ENCODE measurements at regions not wholly inside any gene's neighbourhood (a gene's known extent, or its start where the extent isn't known, plus 50 kb on each side); places are given as distances from the start of the nearest gene placed in this dataset.

DNA sequence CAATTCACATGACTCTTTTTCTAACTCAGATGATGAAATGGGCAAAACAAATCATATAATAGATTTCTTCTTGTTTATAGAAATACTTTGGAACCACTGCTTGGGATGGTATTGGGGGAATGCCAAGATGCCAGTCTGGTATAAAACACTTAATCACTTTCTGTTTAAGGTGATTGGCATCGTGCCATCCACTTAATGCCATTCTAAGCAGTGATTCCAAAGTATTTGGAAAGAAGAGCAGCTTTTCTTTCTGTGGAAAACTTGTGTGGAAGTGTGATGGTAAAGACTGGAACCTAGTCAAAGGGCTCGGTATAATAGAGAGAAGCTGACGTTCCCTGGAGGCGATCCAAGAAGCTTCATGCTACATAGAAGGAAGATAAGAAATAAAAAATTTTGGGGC is 120.6 kb downstream of the TMEM26 start:
- no peaks in the 10 kb centered on the region for H3K4me1 ChIP-seq (ENCODE audit: control insufficient read depth in 1 of 2, insufficient read depth in 2 of 2, low read length in 2 of 2)
- no peak overlapping the region for H2AK5ac ChIP-seq (ENCODE audit: low read length)
- no peak overlapping the region for H3K23ac ChIP-seq (ENCODE audit: low read length)
- no peak overlapping the region for H2BK120ac ChIP-seq (ENCODE audit: insufficient read depth, low read length, poor library complexity)
- H3K27me3 ChIP-seq (ENCODE audit: insufficient read depth, low read length): no peaks in the 10 kb centered on the region
- no peak overlapping the region for H3K4me2 ChIP-seq (ENCODE audit: low read length)
- H2BK5ac ChIP-seq (ENCODE audit: low read depth, low read length, poor library complexity): no peak overlapping the region
- no peak overlapping the region for H4K8ac ChIP-seq (ENCODE audit: low read depth, low read length)
- no peak overlapping the region for H3K18ac ChIP-seq (ENCODE audit: low read length)
- H3K36me3 ChIP-seq (ENCODE audit: control insufficient read depth in 1 of 2, insufficient read depth in 2 of 2, low read length in 2 of 2): no peaks in the 10 kb centered on the region
- H3K79me2 ChIP-seq (ENCODE audit: control insufficient read depth, insufficient read depth, low read length, poor library complexity): no peaks in the 10 kb centered on the region
- H4K12ac ChIP-seq (ENCODE audit: low read depth, low read length): no peak overlapping the region
- peaks cover 1% of the 10 kb centered on the region for H3K9me3 ChIP-seq (ENCODE audit: insufficient read depth, low read depth, low read length)
- H3K14ac ChIP-seq (ENCODE audit: low read length): no peak overlapping the region
- no peak overlapping the region for H3K9ac ChIP-seq (ENCODE audit: low read length)
- H2AFZ ChIP-seq (ENCODE audit: insufficient read depth, low read length, poor library complexity): no peak overlapping the region
- H3K79me1 ChIP-seq (ENCODE audit: low read length): no peaks in the 10 kb centered on the region
- no peak overlapping the region for H4K91ac ChIP-seq (ENCODE audit: low read depth, low read length)
- H3K27ac ChIP-seq (ENCODE audit: low read depth, low read length): no peak overlapping the region
- no peak overlapping the region for H3K4ac ChIP-seq (ENCODE audit: low read depth, low read length)
- DNase-seq: no peak
- H3K4me3 ChIP-seq (ENCODE audit: low read depth, low read length): no peak overlapping the region
- no CpG with 5 or more reads among the region's 4 CpGs for WGBS (ENCODE audit: extremely low coverage, insufficient coverage, insufficient read length)
- H2BK12ac ChIP-seq (ENCODE audit: low read length): no peak overlapping the region

DNA sequence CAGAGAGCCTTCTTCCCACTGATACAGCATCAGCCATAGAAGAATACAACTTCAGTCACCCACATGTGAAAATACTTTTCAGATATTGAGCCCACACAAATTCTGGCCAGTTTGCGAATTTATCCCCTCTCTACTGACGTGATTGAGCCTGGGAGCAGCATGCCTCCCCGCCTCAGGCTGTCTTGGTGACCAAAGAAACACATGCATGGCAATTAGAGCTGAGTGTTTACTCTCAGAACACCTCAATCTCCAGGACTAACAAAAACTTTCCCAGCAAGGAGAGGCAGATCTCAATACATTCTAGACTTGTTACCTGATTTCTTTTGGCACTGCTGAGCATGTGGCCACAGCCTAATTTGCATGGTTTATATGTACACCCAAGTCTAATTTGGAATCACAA is 122.5 kb downstream of the TMEM26 start:
- H3K27ac ChIP-seq (ENCODE audit: low read depth, low read length): no peak overlapping the region
- H4K12ac ChIP-seq (ENCODE audit: low read depth, low read length): no peak overlapping the region
- H2BK12ac ChIP-seq (ENCODE audit: low read length): no peak overlapping the region
- no peak overlapping the region for H4K91ac ChIP-seq (ENCODE audit: low read depth, low read length)
- no peak overlapping the region for H3K14ac ChIP-seq (ENCODE audit: low read length)
- no peaks in the 10 kb centered on the region for H3K4me1 ChIP-seq (ENCODE audit: control insufficient read depth in 1 of 2, insufficient read depth in 2 of 2, low read length in 2 of 2)
- H3K9ac ChIP-seq (ENCODE audit: low read length): no peak overlapping the region
- no peak overlapping the region for H3K4ac ChIP-seq (ENCODE audit: low read depth, low read length)
- H3K79me1 ChIP-seq (ENCODE audit: low read length): no peaks in the 10 kb centered on the region
- no peak overlapping the region for H2AFZ ChIP-seq (ENCODE audit: insufficient read depth, low read length, poor library complexity)
- H2AK5ac ChIP-seq (ENCODE audit: low read length): no peak overlapping the region
- no peak overlapping the region for H4K8ac ChIP-seq (ENCODE audit: low read depth, low read length)
- no peaks in the 10 kb centered on the region for H3K79me2 ChIP-seq (ENCODE audit: control insufficient read depth, insufficient read depth, low read length, poor library complexity)
- no peak overlapping the region for H3K23ac ChIP-seq (ENCODE audit: low read length)
- WGBS (ENCODE audit: extremely low coverage, insufficient coverage, insufficient read length): no CpG with 5 or more reads among the region's 3 CpGs
- no peak overlapping the region for H3K4me3 ChIP-seq (ENCODE audit: low read depth, low read length)
- no peak overlapping the region for H3K4me2 ChIP-seq (ENCODE audit: low read length)
- no peak overlapping the region for H3K18ac ChIP-seq (ENCODE audit: low read length)
- no peak overlapping the region for H2BK5ac ChIP-seq (ENCODE audit: low read depth, low read length, poor library complexity)
- H3K36me3 ChIP-seq (ENCODE audit: control insufficient read depth in 1 of 2, insufficient read depth in 2 of 2, low read length in 2 of 2): no peaks in the 10 kb centered on the region
- no peak for DNase-seq
- no peak overlapping the region for H2BK120ac ChIP-seq (ENCODE audit: insufficient read depth, low read length, poor library complexity)
- H3K27me3 ChIP-seq (ENCODE audit: insufficient read depth, low read length): no peaks in the 10 kb centered on the region
- peaks cover 1% of the 10 kb centered on the region for H3K9me3 ChIP-seq (ENCODE audit: insufficient read depth, low read depth, low read length)

DNA sequence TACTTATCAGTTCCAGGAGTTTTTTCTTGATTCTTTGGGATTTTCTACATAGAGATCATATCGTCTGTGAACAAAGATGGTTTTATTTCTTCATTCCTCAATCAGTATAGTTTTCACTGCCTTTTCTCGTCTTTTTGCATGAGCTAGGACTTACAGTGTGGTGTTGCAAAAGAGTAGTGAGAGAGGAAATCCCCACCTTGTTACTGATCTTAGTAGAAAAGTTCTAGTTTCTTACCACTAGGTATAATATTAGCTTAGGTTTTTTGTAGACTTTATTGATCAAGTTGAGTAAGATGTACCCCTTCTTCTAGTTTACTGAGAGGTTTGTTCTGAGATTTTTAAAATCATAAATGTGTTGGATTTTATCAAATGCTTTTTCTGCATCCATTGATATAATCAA is 123.3 kb downstream of the TMEM26 start:
- WGBS (ENCODE audit: extremely low coverage, insufficient coverage, insufficient read length): no CpG with 5 or more reads among the region's 2 CpGs
- no peak overlapping the region for H3K18ac ChIP-seq (ENCODE audit: low read length)

DNA sequence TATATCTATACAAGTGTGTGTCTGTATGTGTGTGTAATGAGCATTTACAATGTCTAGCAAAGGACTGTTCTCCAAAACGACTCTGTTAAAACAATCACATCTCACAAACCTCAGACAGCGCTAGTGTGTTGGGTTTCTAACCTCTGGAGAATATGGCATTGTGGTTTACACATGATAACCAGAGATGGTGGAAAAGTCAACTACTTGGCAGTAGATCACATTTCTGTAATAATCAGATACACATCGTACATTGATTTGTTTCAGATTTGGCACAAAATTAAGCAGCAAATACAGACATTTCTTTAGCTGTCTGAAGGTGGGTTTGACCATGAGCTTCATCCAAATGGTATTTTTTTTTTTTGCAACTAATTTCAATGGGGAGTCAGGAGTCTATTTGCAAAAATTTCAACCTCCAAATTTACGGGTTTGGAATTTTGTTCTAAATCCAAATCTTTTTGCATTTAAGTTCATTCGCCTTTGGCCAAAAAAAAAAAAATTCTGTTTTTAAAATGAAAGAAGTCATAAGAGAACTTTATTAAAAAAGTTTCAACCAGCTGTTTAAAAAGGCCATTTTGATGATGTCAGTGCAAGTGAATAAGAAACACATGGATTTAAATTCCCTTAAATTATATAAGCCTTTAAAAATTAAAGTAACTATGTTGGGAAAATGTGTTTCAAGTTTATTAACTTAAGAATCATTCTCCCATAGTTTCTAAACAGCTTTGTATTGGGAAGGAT is 127.8 kb downstream of the TMEM26 start:
- Histone ChIP-seq H3K27me3 (ENCODE audit: insufficient read depth, low read length) (no peaks in the 10 kb centered on the region), H3K27ac (ENCODE audit: low read depth, low read length) (no peak overlapping the region), H2BK5ac (ENCODE audit: low read depth, low read length, poor library complexity) (no peak overlapping the region), H3K9me3 (ENCODE audit: insufficient read depth, low read depth, low read length) (no peaks in the 10 kb centered on the region), H2BK12ac (ENCODE audit: low read length) (no peak overlapping the region), H3K4me1 (ENCODE audit: control insufficient read depth in 1 of 2, insufficient read depth in 2 of 2, low read length in 2 of 2) (no peaks in the 10 kb centered on the region), H3K4ac (ENCODE audit: low read depth, low read length) (no peak overlapping the region), H3K79me2 (ENCODE audit: control insufficient read depth, insufficient read depth, low read length, poor library complexity) (no peaks in the 10 kb centered on the region), H3K23ac (ENCODE audit: low read length) (no peak overlapping the region), H4K12ac (ENCODE audit: low read depth, low read length) (no peak overlapping the region), H4K91ac (ENCODE audit: low read depth, low read length) (no peak overlapping the region), H2AFZ (ENCODE audit: insufficient read depth, low read length, poor library complexity) (no peak overlapping the region), H3K9ac (ENCODE audit: low read length) (no peak overlapping the region), H2AK5ac (ENCODE audit: low read length) (no peak overlapping the region), H3K14ac (ENCODE audit: low read length) (no peak overlapping the region), H2BK120ac (ENCODE audit: insufficient read depth, low read length, poor library complexity) (no peak overlapping the region), H3K4me3 (ENCODE audit: low read depth, low read length) (no peak overlapping the region), H3K79me1 (ENCODE audit: low read length) (no peaks in the 10 kb centered on the region), H3K4me2 (ENCODE audit: low read length) (no peak overlapping the region), H3K36me3 (ENCODE audit: control insufficient read depth in 1 of 2, insufficient read depth in 2 of 2, low read length in 2 of 2) (no peaks in the 10 kb centered on the region), H3K18ac (ENCODE audit: low read length) (no peak overlapping the region), H4K8ac (ENCODE audit: low read depth, low read length) (no peak overlapping the region)
- no peak for DNase-seq
- WGBS (ENCODE audit: extremely low coverage, insufficient coverage, insufficient read length): no CpG with 5 or more reads among the region's 5 CpGs

More for the DNA sequence above, 123.3 kb downstream of the TMEM26 start:
- Histone ChIP-seq H3K4ac (ENCODE audit: low read depth, low read length) (no peak overlapping the region), H3K27ac (ENCODE audit: low read depth, low read length) (no peak overlapping the region), H2AFZ (ENCODE audit: insufficient read depth, low read length, poor library complexity) (no peak overlapping the region), H3K79me2 (ENCODE audit: control insufficient read depth, insufficient read depth, low read length, poor library complexity) (no peaks in the 10 kb centered on the region), H3K79me1 (ENCODE audit: low read length) (no peaks in the 10 kb centered on the region), H4K8ac (ENCODE audit: low read depth, low read length) (no peak overlapping the region), H3K4me1 (ENCODE audit: control insufficient read depth in 1 of 2, insufficient read depth in 2 of 2, low read length in 2 of 2) (no peaks in the 10 kb centered on the region), H3K4me2 (ENCODE audit: low read length) (no peak overlapping the region), H3K9ac (ENCODE audit: low read length) (no peak overlapping the region), H4K12ac (ENCODE audit: low read depth, low read length) (no peak overlapping the region), H3K14ac (ENCODE audit: low read length) (no peak overlapping the region), H3K4me3 (ENCODE audit: low read depth, low read length) (no peak overlapping the region), H2BK5ac (ENCODE audit: low read depth, low read length, poor library complexity) (no peak overlapping the region), H3K23ac (ENCODE audit: low read length) (no peak overlapping the region), H2BK12ac (ENCODE audit: low read length) (no peak overlapping the region), H3K36me3 (ENCODE audit: control insufficient read depth in 1 of 2, insufficient read depth in 2 of 2, low read length in 2 of 2) (no peaks in the 10 kb centered on the region), H3K27me3 (ENCODE audit: insufficient read depth, low read length) (no peaks in the 10 kb centered on the region), H2BK120ac (ENCODE audit: insufficient read depth, low read length, poor library complexity) (no peak overlapping the region), H3K9me3 (ENCODE audit: insufficient read depth, low read depth, low read length) (peaks cover 1% of the 10 kb centered on the region), H4K91ac (ENCODE audit: low read depth, low read length) (no peak overlapping the region), H2AK5ac (ENCODE audit: low read length) (no peak overlapping the region)
- no peak for DNase-seq

Measured in trophoblast cell (in vitro differentiated cells and primary cell).